ENCODE measurements at regions not wholly inside any gene's neighbourhood (a gene's known extent, or its start where the extent isn't known, plus 50 kb on each side); places are given as distances from the start of the nearest gene placed in this dataset.
"Not testable (repeated sequence)": the region's sequence is repeated elsewhere in the genome, so short reads cannot be mapped to it uniquely, and the experiment has no call there.

DNA sequence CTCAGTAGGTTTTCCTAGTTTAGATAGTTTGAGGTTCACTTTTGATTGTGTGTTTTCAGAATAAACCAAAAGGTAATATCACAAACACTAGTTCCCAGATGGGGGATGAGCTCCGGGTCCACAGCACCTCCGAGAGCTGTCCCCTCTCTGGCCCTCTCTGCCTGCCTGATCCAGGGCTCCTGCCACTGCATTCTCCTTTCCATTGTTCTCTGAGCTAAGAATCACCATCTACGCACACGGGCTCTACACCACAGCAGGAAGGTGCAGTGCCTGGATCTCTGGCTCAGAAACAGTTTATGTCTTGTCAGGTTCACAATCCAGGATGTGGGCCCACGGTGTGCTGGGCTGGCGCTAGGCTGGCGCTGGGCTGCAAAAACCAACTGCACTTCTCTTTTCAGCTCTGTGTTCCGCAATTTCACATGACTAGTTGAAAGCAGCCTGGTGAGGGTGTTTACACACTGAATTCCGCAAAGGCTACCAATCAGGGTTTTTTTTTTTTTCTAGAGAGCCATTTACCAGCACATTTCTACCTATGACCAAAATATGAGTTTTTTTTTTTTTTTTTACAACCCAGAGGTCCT lies 167.5 kb downstream of the SOD2 start:
- TF ChIP-seq, protein P1, sequence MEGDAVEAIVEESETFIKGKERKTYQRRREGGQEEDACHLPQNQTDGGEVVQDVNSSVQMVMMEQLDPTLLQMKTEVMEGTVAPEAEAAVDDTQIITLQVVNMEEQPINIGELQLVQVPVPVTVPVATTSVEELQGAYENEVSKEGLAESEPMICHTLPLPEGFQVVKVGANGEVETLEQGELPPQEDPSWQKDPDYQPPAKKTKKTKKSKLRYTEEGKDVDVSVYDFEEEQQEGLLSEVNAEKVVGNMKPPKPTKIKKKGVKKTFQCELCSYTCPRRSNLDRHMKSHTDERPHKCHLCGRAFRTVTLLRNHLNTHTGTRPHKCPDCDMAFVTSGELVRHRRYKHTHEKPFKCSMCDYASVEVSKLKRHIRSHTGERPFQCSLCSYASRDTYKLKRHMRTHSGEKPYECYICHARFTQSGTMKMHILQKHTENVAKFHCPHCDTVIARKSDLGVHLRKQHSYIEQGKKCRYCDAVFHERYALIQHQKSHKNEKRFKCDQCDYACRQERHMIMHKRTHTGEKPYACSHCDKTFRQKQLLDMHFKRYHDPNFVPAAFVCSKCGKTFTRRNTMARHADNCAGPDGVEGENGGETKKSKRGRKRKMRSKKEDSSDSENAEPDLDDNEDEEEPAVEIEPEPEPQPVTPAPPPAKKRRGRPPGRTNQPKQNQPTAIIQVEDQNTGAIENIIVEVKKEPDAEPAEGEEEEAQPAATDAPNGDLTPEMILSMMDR (conservative IDR thresholded peaks at IDR 0.05; ENCODE audit: control insufficient read depth, insufficient read depth, low read depth, low read length), result no peak
- no peak overlapping the region for H3K4me3 ChIP-seq (ENCODE audit: control insufficient read depth, low read depth, low read length)
- no peak for DNase-seq (ENCODE audit: low read depth)

DNA sequence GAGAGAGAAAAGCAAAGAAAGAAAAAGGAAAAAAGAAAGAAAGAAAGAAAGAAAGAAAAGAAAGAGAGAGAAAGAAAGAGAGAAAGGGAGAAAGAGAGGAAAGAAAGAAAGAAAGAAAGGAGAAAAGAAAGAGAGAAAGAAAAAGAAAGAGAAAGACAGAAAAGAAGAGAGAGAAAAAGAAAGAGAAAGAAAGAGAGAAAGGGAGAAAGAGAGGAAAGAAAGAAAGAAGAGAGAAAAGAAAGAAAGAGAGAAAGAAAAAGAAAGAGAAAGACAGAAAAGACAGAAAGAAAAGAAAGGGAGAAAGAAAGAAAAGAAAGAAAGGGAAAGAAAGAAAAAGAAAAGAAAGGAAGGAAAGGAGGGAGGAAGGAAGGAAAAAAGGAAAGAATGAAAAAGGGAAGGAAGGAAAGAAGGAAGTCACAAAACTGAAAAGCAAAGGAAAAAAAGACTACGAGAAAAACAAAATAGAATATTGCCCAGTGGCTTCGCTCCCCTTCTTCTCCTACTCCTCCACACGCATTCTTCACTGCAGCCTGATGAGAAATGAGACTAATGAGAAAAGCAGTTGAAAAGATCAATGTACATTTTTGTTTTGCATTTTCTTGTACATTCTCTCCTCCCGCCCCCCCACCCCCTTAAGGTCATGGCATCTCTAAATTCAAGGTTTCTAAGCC lies 170.0 kb downstream of the SOD2 start:
- TF ChIP-seq, protein P1 (conservative IDR thresholded peaks at IDR 0.05; ENCODE audit: control insufficient read depth, insufficient read depth, low read depth, low read length), result no peak
- no peak for DNase-seq (ENCODE audit: low read depth)
- H3K4me3 ChIP-seq (ENCODE audit: control insufficient read depth, low read depth, low read length), result no peak overlapping the region

DNA sequence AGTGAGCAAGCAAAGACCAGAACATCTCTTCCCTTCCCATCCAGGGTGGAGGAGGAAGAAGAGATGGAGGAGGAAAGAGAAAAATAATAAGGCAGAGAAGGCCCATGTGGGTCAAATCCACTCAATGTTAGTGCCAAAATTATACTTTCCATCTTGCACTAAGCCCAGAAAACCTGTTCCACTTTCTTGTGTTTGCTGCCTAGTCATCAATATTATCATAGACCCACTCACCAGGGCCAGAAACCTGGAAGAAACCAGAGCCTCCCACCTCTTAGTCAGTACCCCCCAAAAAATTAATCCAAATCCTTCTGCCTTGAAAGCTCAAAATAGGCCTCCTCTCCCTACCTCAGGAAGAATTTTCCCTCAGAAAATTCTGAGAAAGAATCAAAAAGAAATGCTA lies 171.1 kb downstream of the SOD2 start:
- TF ChIP-seq, protein P1 (conservative IDR thresholded peaks at IDR 0.05; ENCODE audit: control insufficient read depth, insufficient read depth, low read depth, low read length), result no peak
- no peak for DNase-seq (ENCODE audit: low read depth)
- H3K4me3 ChIP-seq (ENCODE audit: control insufficient read depth, low read depth, low read length), result no peak overlapping the region

DNA sequence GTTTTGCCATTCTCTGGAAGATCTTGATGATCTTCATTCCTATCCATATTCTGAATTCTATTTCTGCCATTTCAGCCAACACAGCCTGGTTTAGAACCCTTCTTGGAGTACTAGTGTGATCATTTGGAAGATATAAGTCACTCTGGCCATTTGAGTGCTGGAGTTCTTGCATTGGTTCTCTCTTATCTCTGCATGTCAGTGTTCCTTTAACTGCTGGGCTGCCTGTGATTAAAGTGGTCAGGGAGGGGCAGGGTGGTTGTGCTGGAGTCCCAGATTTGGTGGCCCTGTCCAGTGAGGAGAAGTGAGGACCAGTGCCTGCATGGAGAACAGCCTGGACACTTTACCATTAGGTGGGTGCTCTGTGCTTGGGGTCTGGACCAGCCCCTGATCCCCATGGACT lies 173.0 kb downstream of the SOD2 start:
- TF ChIP-seq, protein P1 (conservative IDR thresholded peaks at IDR 0.05; ENCODE audit: control insufficient read depth, insufficient read depth, low read depth, low read length), result no peak
- no peak for DNase-seq (ENCODE audit: low read depth)
- no peak overlapping the region for H3K4me3 ChIP-seq (ENCODE audit: control insufficient read depth, low read depth, low read length)

DNA sequence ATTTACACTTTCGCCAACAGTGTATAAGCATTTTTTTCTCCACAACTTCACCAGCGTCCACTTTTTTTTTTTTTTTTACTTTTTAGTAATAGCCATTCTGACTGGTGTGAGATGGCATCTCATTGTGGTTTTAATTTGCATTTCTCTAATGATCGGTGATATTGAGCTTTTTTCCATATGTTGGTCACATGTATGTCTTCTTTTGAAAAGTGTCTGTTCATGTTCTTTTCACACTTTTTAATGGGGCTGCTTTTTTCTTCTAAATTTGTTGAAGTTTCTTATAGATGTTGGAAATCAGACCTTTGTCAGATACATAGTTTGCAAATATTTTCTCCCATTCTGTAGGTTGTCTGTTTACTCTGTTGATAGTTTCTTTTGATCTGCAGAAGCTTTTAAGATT lies 177.2 kb downstream of the SOD2 start:
- DNase-seq (ENCODE audit: low read depth); H3K4me3 ChIP-seq (ENCODE audit: control insufficient read depth, low read depth, low read length): not testable (repeated sequence)

DNA sequence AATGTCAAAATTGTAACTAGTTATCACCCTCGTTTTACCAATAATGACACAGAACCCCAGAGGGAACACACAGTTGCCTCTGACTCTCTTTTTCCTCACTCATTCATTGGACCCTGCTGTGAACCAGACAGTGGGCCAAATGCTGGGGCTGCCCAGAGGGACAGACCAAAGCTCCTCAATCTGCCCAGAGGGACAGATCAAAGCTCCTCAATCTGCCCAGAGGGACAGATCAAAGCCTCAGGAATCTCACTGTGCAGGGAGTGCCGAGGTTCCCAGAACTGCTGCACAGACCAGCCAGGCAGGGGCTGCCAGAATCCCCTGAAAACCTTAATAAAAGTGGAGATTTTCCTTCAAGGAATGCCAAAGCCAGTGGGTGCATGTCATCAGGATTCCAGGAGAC lies 179.1 kb downstream of the SOD2 start:
- no peak for DNase-seq (ENCODE audit: low read depth)
- TF ChIP-seq, protein P1 (conservative IDR thresholded peaks at IDR 0.05; ENCODE audit: control insufficient read depth, insufficient read depth, low read depth, low read length), result no peak
- no peak overlapping the region for H3K4me3 ChIP-seq (ENCODE audit: control insufficient read depth, low read depth, low read length)

DNA sequence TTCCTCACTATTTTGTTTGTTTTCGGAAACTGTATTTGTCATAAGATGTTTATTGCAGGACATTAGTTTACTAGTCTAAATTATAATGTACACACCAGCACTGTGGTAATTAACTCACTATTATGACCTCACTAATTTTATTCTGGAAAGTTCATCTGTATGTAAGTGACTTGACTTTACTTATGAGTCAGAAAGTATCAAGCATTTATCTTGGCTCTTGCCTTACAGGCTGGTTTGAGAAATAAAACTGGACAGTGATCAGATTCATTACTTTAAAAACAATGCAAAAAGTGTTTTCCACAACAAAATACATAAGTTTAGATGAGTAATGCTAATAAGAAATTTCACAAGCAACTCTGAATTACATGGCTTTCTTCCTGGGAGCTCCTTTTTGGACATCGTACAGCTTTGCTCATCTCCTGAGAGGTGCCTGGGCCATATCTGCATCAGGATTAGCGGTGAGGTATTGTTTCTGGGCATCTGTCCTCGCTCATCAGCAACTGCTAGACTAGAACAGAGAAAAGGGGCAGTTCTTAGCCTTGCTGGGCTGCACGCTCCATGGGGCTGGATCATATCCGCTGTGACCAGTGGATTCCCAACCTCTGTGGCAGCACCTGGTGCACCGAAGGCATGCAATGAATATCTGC lies 179.8 kb downstream of the SOD2 start:
- TF ChIP-seq, protein P1 (conservative IDR thresholded peaks at IDR 0.05; ENCODE audit: control insufficient read depth, insufficient read depth, low read depth, low read length), result no peak
- H3K4me3 ChIP-seq (ENCODE audit: control insufficient read depth, low read depth, low read length), result no peak overlapping the region
- DNase-seq (ENCODE audit: low read depth), result peak; percentile 18

Measured in fibroblast of mammary gland (primary cell).